ENCODE measurements at regions not wholly inside any gene's neighbourhood (a gene's known extent, or its start where the extent isn't known, plus 50 kb on each side); places are given as distances from the start of the nearest gene placed in this dataset.

GRCh38 chr1:114315631-114316030 lies 162.0 kb upstream of the SYT6 start:
- Mint-ChIP-seq H3K36me3 (ENCODE audit: insufficient read depth in 1 of 3, low read depth in 3 of 3) (no peaks in the 10 kb centered on the region), H3K9me3 (no peaks in the 10 kb centered on the region; a peak in 1 of 5 replicates), H3K4me1 (no peaks in the 10 kb centered on the region), H3K27ac (no peak overlapping the region), H3K4me3 (no peak overlapping the region), H3K27me3 (ENCODE audit: low read depth) (peaks cover 3% of the 10 kb centered on the region; the same call in 1 of the 2 replicates)
- Histone ChIP-seq H3T11ph (ENCODE audit: low read length) (no peak overlapping the region), H2AK5ac (ENCODE audit: insufficient read length, low read length) (no peak overlapping the region), H2BK5ac (ENCODE audit: insufficient read length, low read length) (no peak overlapping the region), H3K18ac (ENCODE audit: insufficient read length, low read depth, low read length) (no peak overlapping the region), H2AFZ (ENCODE audit: low read length) (no peak overlapping the region), H2BK120ac (ENCODE audit: low read depth, low read length, poor library complexity, severe bottlenecking) (no peak overlapping the region), H3K4me1 (ENCODE audit: insufficient read depth, low read length) (no peaks in the 10 kb centered on the region), H2BK15ac (ENCODE audit: low read depth, low read length) (no peak overlapping the region), H4K8ac (replicated peaks; ENCODE audit: insufficient read length, low read depth, low read length) (no peak overlapping the region), H3K27me3 (ENCODE audit: insufficient read depth, low read length) (no peaks in the 10 kb centered on the region), H3K4me2 (ENCODE audit: insufficient read depth, insufficient read length, low read length) (no peak overlapping the region), H4K5ac (ENCODE audit: insufficient read length, low read depth, low read length) (no peak overlapping the region), H3K79me1 (ENCODE audit: insufficient read depth, low read depth, low read length, poor library complexity, severe bottlenecking) (no peaks in the 10 kb centered on the region), H3K79me2 (ENCODE audit: insufficient read depth, low read length) (no peaks in the 10 kb centered on the region), H3K27ac (ENCODE audit: insufficient read length, low read depth, low read length) (no peak overlapping the region), H4K20me1 (ENCODE audit: control insufficient read depth, insufficient read depth, insufficient read length) (no peaks in the 10 kb centered on the region), H4K91ac (ENCODE audit: insufficient read length, low read depth, low read length) (no peak overlapping the region), H2BK20ac (ENCODE audit: low read depth, low read length, poor library complexity, severe bottlenecking) (no peak overlapping the region), H3K4ac (ENCODE audit: low read depth, low read length) (no peak overlapping the region), H2BK12ac (ENCODE audit: insufficient read length, low read depth, low read length) (no peak overlapping the region), H3K56ac (ENCODE audit: insufficient read length, low read depth, low read length) (no peak overlapping the region), H3K9me3 (ENCODE audit: control insufficient read depth, low read depth, low read length) (no peaks in the 10 kb centered on the region), H3K23me2 (ENCODE audit: insufficient read length, low read depth, low read length, poor library complexity, severe bottlenecking) (no peaks in the 10 kb centered on the region), H3K9ac (ENCODE audit: extremely low read depth, insufficient read length, low read length) (no peak overlapping the region), H3K14ac (ENCODE audit: insufficient read depth, low read length) (no peak overlapping the region), H3K23ac (ENCODE audit: insufficient read length, low read depth, low read length) (no peak overlapping the region)
- TF ChIP-seq CTCF (conservative IDR thresholded peaks at IDR 0.05): no peak
- no peak for DNase-seq
